ENCODE measurements at regions not wholly inside any gene's neighbourhood (a gene's known extent, or its start where the extent isn't known, plus 50 kb on each side); places are given as distances from the start of the nearest gene placed in this dataset.
A peak's percentile ranks its signal among the peaks of the same experiment; 100 is the strongest.
"Not testable (repeated sequence)": the region's sequence is repeated elsewhere in the genome, so short reads cannot be mapped to it uniquely, and the experiment has no call there.

GRCh38 chr6:74623027-74623426 lies 582.8 kb downstream of the COL12A1 start:
- no peak for DNase-seq (ENCODE audit: low read depth)
- in situ Hi-C loops (cut with HindIII; ENCODE audit: low pct_unique_long_range_greater_than_20kb, low sequenced_read_pairs), result no loop called here

- in situ Hi-C loops (cut with HindIII; ENCODE audit: low pct_unique_long_range_greater_than_20kb, low sequenced_read_pairs), result no loop called here
- no peak for DNase-seq (ENCODE audit: low read depth)
These were observed 594.6 kb downstream of the COL12A1 start for GRCh38 chr6:74611220-74611619.

- no peak for DNase-seq (ENCODE audit: low read depth)
- in situ Hi-C loops (cut with HindIII; ENCODE audit: low pct_unique_long_range_greater_than_20kb, low sequenced_read_pairs), result no loop called here
These were observed 595.5 kb downstream of the COL12A1 start for GRCh38 chr6:74610352-74610751.

- DNase-seq (ENCODE audit: low read depth), result no peak
- in situ Hi-C loops (cut with HindIII; ENCODE audit: low pct_unique_long_range_greater_than_20kb, low sequenced_read_pairs), result no loop called here
These were observed 596.0 kb downstream of the COL12A1 start for GRCh38 chr6:74609871-74610270.

- no peak for DNase-seq (ENCODE audit: low read depth)
- in situ Hi-C loops (cut with HindIII; ENCODE audit: low pct_unique_long_range_greater_than_20kb, low sequenced_read_pairs), result no loop called here
These were observed 597.9 kb downstream of the COL12A1 start for GRCh38 chr6:74607934-74608333.

GRCh38 chr6:74607468-74607867 lies 598.4 kb downstream of the COL12A1 start:
- in situ Hi-C loops (cut with HindIII; ENCODE audit: low pct_unique_long_range_greater_than_20kb, low sequenced_read_pairs), result no loop called here
- no peak for DNase-seq (ENCODE audit: low read depth)

GRCh38 chr6:74606582-74607071 lies 599.2 kb downstream of the COL12A1 start:
- in situ Hi-C loops (cut with HindIII; ENCODE audit: low pct_unique_long_range_greater_than_20kb, low sequenced_read_pairs), result no loop called here
- DNase-seq (ENCODE audit: low read depth), result peak; percentile 39

GRCh38 chr6:74605922-74606581 lies 599.8 kb downstream of the COL12A1 start:
- in situ Hi-C loops (cut with HindIII; ENCODE audit: low pct_unique_long_range_greater_than_20kb, low sequenced_read_pairs), result no loop called here
- DNase-seq (ENCODE audit: low read depth), result no peak

- in situ Hi-C loops (cut with HindIII; ENCODE audit: low pct_unique_long_range_greater_than_20kb, low sequenced_read_pairs), result no loop called here
- no peak for DNase-seq (ENCODE audit: low read depth)
These were observed 601.6 kb downstream of the COL12A1 start for GRCh38 chr6:74604279-74604678.

- DNase-seq (ENCODE audit: low read depth), result no peak
These were observed 602.4 kb downstream of the COL12A1 start for GRCh38 chr6:74603322-74604076.

GRCh38 chr6:74602206-74602605 lies 603.6 kb downstream of the COL12A1 start:
- in situ Hi-C loops (cut with HindIII; ENCODE audit: low pct_unique_long_range_greater_than_20kb, low sequenced_read_pairs), result no loop called here

More at GRCh38 chr6:74603322-74604076, 602.4 kb downstream of the COL12A1 start:
- in situ Hi-C loops (cut with HindIII; ENCODE audit: low pct_unique_long_range_greater_than_20kb, low sequenced_read_pairs), result no loop called here

GRCh38 chr6:74598462-74599393 lies 607.1 kb downstream of the COL12A1 start:
- in situ Hi-C loops (cut with HindIII; ENCODE audit: low pct_unique_long_range_greater_than_20kb, low sequenced_read_pairs), result no loop called here
- peak; percentile 52 for DNase-seq (ENCODE audit: low read depth)

More at GRCh38 chr6:74602206-74602605, 603.6 kb downstream of the COL12A1 start:
- no peak for DNase-seq (ENCODE audit: low read depth)

- in situ Hi-C loops (cut with HindIII; ENCODE audit: low pct_unique_long_range_greater_than_20kb, low sequenced_read_pairs), result no loop called here
- no peak for DNase-seq (ENCODE audit: low read depth)
These were observed 608.0 kb downstream of the COL12A1 start for GRCh38 chr6:74597840-74598239.

GRCh38 chr6:74597266-74597665 lies 608.6 kb downstream of the COL12A1 start:
- DNase-seq (ENCODE audit: low read depth), result no peak

GRCh38 chr6:74596588-74596987 lies 609.3 kb downstream of the COL12A1 start:
- no peak for DNase-seq (ENCODE audit: low read depth)
- in situ Hi-C loops (cut with HindIII; ENCODE audit: low pct_unique_long_range_greater_than_20kb, low sequenced_read_pairs), result no loop called here

More at GRCh38 chr6:74597266-74597665, 608.6 kb downstream of the COL12A1 start:
- in situ Hi-C loops (cut with HindIII; ENCODE audit: low pct_unique_long_range_greater_than_20kb, low sequenced_read_pairs), result no loop called here

GRCh38 chr6:74594350-74594749 lies 611.5 kb downstream of the COL12A1 start:
- in situ Hi-C loops (cut with HindIII; ENCODE audit: low pct_unique_long_range_greater_than_20kb, low sequenced_read_pairs), result not testable (repeated sequence)

GRCh38 chr6:74588094-74588832 lies 617.6 kb downstream of the COL12A1 start:
- no peak for DNase-seq (ENCODE audit: low read depth)
- in situ Hi-C loops (cut with HindIII; ENCODE audit: low pct_unique_long_range_greater_than_20kb, low sequenced_read_pairs), result no loop called here

More at GRCh38 chr6:74594350-74594749, 611.5 kb downstream of the COL12A1 start:
- DNase-seq (ENCODE audit: low read depth), result not testable (repeated sequence)

GRCh38 chr6:74587386-74587785 lies 618.5 kb downstream of the COL12A1 start:
- DNase-seq (ENCODE audit: low read depth), result no peak
- in situ Hi-C loops (cut with HindIII; ENCODE audit: low pct_unique_long_range_greater_than_20kb, low sequenced_read_pairs), result no loop called here
